GM18499 (cell line): ENCODE measurements at regions not wholly inside any gene's neighbourhood (a gene's known extent, or its start where the extent isn't known, plus 50 kb on each side); places are given as distances from the start of the nearest gene placed in this dataset.
"Not testable (repeated sequence)": the region's sequence is repeated elsewhere in the genome, so short reads cannot be mapped to it uniquely, and the experiment has no call there.

Experiments used
- ATAC-seq: cut with Tn5 transposase; IDR thresholded peaks from one replicate; pipeline ENCODE4 v1.9.1; 2021; ENCODE audit warnings: moderate number of reproducible peaks; ENCODE audit not compliant: insufficient read depth, unreplicated experiment

DNA sequence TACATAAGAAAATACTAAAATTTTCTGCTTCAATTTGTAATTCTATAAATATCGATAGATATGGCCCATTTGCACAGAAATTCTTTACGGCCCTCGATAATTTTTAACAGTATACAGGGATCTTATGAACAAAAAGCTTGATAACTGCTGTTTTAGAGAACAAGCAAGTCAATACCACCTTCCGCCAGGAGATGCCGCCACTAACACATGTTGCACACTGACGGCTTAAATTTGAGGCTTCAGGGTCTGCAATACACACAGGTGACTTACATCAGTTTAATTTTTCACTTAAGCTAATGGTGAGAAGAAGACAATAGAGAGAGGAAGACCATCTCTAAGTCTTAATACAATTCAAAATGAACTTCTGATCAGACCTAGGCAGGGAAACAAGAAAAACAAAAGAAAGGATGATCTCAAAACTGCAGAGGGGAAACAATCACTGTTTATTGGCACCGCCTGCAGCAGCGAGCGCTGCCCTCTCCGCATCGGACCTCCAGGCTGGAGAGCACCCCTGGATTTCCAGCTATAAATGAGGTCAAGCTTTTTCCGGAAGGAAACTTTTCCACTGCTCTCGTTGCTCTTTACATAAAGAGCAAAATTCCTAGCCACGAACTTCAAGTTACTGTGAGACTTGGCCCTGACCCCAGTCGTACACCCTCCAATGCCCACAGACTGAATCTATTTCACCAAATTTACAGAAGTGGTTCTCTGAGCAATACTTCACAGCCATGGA lies 53.9 kb downstream of the OTOR start:
- no peak for ATAC-seq

DNA sequence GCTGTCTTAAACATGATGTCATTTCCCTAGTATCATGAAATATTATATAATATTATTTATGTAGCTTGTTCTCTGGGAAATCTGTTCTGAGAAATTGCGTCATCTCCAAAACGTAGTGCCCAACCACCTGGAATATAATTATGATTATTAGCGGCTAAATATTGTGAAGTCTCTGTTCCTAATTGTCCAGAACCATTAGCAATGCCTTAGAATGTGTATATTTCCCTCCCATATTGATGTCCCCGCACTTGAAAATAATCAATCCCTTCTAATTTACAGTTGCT lies 54.4 kb downstream of the OTOR start:
- ATAC-seq, result no peak

DNA sequence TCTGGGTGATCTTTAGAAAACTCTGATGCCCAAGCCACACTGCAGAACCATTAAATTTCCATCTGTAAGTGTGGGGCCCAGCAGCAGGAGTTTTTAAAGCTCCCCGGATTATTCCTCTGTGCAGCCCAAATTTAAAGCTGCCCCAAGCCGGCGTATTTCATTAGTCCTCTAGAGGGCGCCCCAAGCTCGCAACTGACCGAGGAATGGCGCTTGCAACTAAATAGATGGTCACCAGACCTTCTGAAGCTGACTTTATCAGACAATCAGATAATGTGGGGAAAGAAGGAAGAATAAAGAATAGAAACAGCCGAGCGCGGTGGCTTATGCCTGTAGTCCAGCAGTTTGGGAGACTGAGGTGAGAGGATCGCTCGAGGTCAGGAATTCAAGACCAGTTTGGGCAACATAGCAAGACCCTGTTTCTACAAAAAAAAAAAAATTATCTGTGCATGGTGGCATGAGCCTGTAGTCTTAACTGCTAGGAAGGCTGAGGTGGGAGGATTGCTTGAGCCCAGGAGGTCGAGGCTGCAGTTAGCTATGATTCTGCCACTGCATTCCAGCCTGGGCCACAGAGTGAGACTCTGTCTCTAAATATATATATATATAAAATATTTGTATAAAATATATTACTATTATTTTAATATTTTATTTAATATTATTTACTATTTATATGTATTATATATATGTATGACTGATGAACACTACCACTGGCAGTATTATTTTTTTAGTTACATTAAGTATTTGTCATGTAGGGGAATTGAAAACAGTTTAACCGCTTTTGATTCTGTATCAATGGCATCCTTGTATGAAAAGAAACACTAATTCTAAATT lies 56.0 kb downstream of the OTOR start:
- no peak for ATAC-seq

DNA sequence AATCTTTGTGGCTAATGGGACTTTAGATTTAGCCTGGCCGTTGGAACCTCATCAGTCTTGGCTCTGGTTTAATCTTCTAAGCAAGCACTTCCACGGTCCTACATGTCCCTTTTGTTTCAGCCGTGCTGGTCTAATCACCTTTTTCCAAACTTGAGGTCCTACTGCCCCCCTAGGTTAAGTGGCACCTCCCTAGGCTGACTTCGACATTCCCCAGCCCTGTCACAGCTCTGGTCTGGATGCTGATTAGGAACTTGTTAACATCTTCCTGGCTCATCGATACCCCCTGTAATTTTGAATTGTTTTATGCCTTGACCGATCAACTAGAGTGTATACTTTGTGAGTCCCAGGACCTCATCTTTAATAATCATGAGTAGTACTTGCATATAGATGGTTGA lies 56.6 kb downstream of the OTOR start:
- no peak for ATAC-seq

DNA sequence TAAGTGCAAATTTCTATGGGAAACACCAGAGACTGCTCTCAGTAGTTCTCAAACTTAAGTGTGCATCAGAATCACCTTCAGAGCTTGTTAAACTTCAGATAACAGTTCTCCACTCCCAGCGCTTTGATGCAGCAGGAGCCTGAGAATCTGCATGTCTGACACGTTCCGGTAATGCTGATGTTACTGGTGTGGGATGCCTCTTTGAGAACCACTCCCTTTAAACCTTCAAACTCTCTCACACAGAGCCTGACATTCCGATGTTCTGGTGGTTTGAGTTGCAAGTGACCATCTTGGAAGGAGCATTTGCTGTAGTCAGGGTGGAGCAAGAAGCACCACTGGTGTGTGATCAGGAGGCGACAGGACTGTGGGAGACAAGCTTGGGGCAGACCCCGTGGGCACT lies 57.9 kb downstream of the OTOR start:
- no peak for ATAC-seq

DNA sequence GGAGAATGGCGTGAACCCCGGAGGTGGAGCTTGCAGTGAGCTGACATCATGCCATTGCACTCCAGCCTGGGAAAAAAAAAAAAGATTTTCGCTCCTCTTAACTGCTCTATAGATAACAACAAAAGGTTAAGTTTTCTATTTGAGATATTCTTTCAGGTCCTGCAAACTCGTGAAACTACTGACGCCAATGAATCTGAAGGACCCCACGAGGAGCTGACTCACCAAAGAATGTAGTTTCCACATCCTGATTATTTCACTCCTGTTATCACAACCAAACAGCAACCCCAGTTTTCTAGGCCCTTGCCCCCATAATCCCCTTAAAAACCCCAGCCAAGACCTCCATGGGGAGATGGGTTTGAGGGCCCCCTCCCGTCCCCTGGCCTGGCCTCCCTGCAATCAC lies 58.7 kb downstream of the OTOR start:
- ATAC-seq, result no peak

DNA sequence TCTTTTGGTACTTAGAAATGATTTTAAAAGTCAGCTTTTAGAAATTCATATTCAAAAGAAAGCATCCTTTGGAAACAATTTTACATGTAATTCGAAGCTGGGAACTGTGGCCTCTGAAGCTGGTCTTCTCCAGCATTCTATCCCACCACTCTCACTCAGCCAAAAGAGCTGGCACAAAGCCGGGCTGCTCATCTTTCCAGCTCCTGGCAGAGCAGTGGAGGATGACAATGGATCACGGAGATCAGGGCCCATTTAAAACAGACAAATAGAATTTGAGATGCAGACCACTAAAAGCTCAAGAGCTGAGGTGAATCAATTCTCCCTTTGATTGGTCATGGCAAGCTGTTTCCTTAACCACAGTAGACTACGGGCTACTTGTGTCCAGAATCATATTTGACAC lies 60.6 kb downstream of the OTOR start:
- ATAC-seq, result no peak

DNA sequence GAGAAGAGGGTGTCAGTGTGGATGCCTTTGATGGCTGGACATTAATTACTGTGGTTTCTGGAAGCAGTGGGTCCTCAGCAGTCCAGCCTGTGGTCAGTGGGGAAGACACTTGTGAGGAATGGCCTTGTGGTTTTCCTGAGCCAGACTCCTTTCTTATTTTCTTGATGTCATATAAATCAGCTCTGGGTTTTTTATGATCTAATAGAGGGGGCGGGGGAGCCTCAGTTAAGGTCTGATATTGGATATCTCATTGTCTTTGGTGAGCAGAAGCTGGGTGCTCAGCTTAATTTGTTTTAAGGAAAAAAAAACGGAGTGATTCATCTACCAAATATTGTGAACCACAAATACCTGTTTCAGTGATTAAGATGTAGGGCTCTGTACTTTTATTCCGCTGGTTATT lies 62.1 kb downstream of the OTOR start:
- no peak for ATAC-seq

DNA sequence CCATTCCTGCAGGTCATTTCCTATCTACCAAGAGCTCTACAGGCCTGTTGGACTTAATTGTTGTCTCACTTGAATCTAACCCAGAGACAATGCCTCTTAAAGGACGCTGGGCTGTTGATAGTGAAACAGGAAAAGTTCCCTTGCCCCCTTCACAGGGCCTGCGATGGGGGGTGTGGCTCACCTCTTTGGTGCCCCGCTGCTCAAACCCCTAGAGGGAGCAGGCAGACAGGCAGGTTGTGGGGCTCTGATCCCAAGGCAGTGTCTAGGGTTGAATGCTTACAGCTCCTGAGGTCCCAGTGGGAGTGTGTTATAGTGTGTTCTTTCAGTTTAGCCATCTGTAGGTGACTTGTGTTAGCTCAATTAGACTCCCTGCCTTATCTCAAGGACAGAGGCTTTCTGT lies 68.0 kb downstream of the OTOR start:
- ATAC-seq, result no peak

DNA sequence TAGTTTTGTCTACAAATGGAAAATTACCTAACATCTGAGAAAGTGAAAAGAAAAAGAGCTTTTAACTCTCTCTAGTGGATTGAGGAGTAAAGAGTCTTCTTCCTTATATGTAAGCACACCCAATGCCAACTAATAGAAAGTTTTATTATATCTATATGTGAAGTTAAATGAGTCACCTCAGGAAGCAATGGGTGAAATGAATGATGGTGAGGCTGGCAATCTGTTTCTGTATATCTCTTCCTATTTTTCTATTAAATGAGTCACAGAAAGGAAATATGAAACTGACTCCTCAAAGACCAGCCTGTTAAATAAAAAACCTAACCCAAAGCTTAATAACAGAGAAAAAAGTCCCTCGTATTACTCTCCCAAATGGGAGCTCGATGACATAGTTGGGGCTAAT lies 71.3 kb downstream of the OTOR start:
- ATAC-seq, result no peak

DNA sequence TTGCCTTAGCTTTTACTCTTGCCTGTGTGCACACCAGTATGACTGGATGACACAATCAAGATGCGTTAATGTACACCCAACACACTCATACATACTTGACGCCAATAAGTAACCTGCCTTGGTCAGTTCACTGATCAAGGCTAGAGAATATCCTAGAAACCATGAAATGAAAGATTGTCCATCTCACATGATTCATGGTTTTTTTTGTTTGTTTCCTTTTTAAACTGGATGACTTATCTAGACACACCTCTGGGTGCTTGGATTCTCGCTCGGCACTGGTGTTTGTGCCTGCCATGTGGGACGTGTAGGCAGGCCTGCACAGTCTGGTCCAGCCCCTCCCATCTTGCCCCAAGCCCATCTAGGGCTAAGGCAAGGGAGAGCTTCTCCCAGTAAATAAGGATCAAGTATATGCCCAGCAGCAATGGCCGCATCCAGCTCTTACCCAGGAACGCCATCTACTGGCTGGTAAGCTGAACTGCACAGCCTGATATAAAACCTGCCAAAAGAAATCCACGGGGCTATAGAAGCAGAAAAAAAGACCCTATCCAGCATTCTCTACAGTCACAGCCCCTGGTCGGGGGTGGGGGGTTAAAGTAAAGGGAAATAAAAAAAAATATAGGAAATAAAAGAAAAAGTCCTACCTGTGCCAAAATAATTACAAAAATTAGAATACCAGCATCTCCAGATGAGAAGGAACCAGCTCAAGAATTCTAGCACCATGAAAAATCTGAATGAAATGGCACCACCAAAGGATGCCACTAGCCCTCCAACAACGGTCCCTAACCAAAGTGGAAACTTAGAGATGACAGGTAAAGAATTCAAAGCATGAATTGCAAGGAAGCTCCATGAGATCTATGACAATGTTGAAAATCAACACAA lies 73.3 kb downstream of the OTOR start:
- peak; percentile 57 for ATAC-seq

DNA sequence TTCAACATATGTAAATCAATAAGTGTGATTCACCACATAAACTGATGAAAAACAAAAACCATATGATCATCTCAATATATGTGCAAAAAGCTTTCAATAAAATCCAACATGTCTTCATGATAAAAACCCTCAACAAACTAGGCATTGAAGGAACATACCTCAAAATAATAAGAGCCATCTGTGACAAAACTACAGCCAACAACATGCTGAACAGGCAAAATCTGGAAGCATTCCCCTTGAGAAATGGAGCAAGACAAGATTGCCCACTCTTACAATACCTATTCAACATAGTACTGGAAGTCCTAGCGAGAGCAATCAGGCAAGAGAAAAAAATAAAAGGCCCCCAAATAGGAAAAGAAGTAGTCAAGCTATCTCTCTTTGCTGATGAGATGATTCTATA lies 76.5 kb downstream of the OTOR start:
- no peak for ATAC-seq

DNA sequence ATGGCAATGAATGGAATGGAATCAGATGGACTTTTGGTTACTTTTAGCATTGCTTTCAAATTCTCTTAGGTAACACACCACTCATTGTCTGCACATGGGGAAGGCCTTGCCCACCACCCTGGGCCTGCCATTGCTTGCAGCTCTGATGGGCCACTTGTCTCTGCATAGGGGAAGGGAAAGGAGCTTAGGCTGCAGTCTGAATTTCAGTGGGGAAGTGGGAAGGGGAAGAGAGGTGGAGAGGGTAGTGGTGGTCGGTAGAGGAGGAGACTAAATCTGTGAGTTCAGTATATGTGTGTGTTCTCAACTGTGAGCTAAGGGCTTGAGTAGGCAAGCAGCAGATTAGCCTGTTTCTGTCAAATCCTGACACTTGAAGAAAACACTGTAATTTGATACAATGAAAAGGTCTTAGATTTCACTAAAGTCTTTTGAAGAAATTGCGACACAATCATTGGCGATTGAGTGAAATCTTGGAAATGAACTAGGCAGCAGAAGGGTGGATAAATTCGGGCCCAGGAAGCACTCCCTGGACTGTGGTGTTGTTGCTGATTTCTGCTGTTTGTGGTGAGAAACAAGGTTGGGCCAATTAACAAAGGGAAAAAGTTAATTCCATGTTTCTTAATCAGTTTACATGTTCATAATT lies 80.6 kb downstream of the OTOR start:
- ATAC-seq, result no peak

DNA sequence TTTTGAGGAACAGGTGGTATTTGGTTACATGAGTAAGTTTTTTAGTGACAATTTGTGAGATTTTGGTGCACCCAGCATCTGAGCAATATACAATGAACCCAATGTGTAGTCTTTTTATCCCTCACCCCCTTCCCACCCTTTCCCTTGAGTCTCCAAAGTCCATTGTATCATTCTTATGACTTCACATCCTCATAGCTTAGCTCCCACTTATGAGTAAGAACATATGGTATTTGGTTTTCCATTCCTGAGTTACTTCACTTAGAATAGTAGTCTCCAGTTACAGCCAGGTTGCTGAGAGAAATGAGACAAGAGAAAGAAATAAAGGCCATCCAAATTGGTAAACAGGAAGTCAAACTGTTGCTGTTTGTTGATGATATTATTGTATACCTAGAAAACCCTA lies 87.5 kb downstream of the OTOR start:
- not testable (repeated sequence) for ATAC-seq

DNA sequence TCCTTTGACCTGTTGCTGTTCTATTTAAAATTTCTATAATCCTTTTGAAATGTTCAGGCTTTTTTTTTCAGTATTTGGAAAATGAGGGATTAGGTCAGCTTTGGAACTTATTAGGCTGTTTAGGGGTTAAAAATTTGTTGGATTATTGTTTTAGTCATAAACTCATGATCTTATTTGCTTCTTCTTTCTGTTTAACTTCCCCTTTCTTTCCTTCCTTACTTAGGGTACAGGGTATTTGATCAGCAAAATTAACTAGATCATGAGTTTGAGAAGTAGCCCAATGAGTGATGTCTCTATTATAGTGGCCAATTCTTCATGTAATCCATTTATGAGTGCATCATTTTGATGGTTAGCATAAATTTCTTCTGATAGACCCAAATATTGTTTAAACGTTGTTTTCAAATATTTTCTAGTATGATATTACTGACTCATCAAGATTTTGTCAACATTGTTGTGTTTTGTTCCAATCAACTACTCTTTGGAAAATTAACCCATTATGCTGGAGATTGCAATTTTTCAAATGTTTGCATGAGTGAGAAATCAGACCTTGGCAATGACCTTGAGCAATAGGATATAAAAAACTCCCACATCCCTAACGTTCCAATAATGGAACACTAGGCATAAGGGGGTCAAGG lies 94.4 kb downstream of the OTOR start:
- no peak for ATAC-seq

DNA sequence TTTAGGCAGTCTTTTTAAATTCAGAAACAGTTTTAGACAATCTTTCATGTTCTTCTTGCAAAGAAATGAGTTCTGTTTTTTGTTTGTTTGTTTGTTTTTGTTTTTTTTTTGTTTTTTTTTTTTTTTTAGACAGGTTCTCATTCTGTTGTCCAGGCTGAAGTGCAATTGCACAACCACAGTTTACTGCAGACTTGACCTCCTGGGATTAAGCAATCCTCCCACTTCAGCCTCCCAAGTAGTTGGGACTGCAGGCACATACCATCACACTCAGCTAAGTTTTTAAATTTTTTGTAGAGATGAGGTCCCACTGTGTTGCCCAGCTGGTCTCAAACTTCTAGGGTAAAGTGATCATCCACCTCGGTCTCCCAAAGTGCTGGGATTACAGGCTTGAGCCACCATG lies 96.2 kb downstream of the OTOR start:
- no peak for ATAC-seq

DNA sequence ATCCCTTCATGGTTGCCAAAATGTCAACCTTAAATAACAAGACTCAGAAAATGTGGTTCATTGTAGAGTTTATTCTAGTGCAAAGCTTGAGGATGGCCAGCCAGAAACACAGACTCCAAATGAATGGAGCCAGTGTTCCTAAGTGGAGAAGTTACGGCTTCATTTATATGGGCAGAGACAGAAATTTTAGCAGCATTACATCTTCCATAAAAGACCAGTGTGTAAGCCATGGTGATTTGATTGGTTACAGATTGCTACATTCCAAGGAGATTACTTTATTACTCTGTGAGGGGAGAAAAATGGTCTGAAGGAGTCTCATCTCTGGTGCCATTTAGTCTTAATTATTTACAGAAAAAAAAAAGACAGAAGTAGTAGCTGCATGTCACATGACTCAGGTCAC lies 97.8 kb downstream of the OTOR start:
- ATAC-seq, result no peak

DNA sequence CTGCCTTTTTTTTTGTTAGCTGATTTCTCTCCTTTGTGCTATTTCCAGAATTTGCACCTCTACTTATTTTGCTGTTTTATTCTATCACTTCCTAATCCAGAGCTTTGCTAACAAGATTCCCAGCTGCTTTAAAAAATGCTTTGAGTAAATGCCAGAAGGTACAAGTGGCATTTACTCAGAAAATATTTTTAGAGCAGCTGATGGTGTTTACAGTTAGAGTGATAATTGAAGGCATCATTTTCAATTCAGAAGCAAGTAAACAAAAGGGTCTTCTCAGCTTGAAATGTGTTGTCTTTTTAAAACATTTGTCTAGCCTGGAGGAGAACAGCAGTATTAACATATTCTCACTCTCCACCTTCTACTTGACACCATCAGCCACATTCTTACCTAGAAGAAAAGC lies 99.9 kb downstream of the OTOR start:
- no peak for ATAC-seq

DNA sequence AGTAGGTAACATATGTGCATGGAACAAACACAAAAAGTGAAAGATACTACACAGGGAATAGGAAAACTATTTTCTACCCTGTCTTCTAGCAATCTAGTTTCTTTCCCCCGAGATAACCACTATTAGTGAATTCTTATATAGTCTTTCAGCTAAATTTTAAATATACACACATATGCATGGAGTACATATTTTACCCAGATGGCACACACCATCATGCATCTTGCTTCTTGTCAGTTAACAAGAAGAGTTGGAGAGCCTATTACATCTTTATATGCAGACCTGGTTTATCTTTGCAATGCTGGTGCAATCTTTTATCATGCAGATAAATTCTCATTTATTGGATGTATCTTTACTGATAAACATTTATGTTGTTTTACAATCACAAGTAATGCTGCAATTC lies 100.4 kb downstream of the OTOR start:
- ATAC-seq, result no peak

DNA sequence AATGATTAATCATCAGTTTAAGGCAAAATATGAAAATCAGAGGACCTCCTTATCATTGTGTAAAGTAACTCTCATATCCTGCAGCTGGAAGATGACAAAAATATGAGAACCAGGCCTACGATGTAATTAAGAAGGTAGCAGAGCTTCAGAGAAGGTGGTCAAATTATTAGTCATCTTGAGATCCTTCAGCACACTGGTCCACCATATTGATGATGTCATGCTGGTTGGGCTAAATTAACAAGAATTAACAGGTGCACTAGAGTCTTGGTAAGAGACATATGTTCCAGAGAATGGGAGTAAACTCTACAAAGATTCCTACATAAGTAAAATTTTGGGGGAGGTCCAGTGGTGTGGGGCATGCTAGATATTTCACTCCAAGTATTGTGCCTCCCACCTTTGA lies 112.8 kb downstream of the OTOR start:
- no peak for ATAC-seq
